ENCODE measurements at regions not wholly inside any gene's neighbourhood (a gene's known extent, or its start where the extent isn't known, plus 50 kb on each side); places are given as distances from the start of the nearest gene placed in this dataset.

DNA sequence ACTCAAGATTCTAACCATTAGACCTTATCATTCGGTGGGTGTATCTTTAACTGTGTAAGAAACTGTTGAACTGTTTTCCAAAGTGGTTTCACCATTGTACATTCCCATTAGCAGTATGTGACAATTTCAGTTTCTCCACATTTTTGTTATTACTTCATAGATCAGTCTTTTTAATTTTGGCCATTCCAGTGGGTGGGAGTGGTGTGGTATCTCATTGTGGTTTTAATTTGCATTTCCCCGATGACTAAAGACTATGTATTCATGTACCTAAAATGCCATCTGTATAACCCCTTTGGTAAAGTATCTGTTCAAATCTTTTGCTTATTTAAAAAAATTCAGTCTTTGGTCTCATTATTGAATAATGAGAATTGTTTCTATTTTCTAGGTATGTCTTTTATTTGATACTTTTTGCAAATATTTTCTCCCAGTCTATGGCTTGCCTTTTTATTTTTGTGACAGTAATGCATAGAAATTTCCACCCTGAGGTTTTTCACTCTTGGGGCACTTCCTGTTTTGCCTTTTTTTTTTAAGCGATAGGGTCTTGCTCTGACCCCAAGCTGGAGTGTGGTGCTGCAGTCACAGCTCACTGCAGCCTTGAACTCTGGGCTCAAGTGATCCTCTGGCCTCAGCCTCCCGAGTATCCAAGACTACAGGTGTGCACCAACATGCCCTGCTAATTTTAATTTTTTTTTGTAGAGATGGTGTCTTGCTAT lies 141.1 kb upstream of the ITGB1 start:
- Histone ChIP-seq H3K4me3 (no peak overlapping the region), H3K36me3 (ENCODE audit: insufficient read depth, low read length) (no peaks in the 10 kb centered on the region), H3K27ac (no peak overlapping the region), H3K9me3 (ENCODE audit: low read depth, low read length) (no peaks in the 10 kb centered on the region), H3K9ac (ENCODE audit: insufficient read length) (no peak overlapping the region)
- TF ChIP-seq EZH2 (IDR thresholded peaks at IDR 0.05), result no peak
- no peak for TF ChIP-seq FOXP2 (optimal IDR thresholded peaks at IDR 0.05; ENCODE audit: control extremely low read depth, extremely low read length, insufficient read depth)
- TF ChIP-seq POLR2AphosphoS5 (IDR thresholded peaks at IDR 0.05; ENCODE audit: borderline replicate concordance, low read depth, low read length), result no peak
- DNase-seq (ENCODE audit: low read depth, low spot score), result no peak

- TF ChIP-seq FOXP2 (optimal IDR thresholded peaks at IDR 0.05; ENCODE audit: control extremely low read depth, extremely low read length, insufficient read depth) (no peak), POLR2AphosphoS5 (IDR thresholded peaks at IDR 0.05; ENCODE audit: borderline replicate concordance, low read depth, low read length) (no peak), EZH2 (IDR thresholded peaks at IDR 0.05) (no peak)
- Histone ChIP-seq H3K9ac (ENCODE audit: insufficient read length) (no peak overlapping the region), H3K9me3 (ENCODE audit: low read depth, low read length) (no peaks in the 10 kb centered on the region), H3K36me3 (ENCODE audit: insufficient read depth, low read length) (no peaks in the 10 kb centered on the region), H3K4me3 (no peak overlapping the region), H3K27ac (no peak overlapping the region)
- no peak for DNase-seq (ENCODE audit: low read depth, low spot score)
Measured at GRCh38 chr10:33095867-33096815, 138.1 kb upstream of the ITGB1 start.

- Histone ChIP-seq H3K4me3 (no peak overlapping the region), H3K9me3 (ENCODE audit: low read depth, low read length) (no peaks in the 10 kb centered on the region), H3K36me3 (ENCODE audit: insufficient read depth, low read length) (no peaks in the 10 kb centered on the region), H3K9ac (ENCODE audit: insufficient read length) (no peak overlapping the region), H3K27ac (no peak overlapping the region)
- TF ChIP-seq FOXP2 (optimal IDR thresholded peaks at IDR 0.05; ENCODE audit: control extremely low read depth, extremely low read length, insufficient read depth) (no peak), POLR2AphosphoS5 (IDR thresholded peaks at IDR 0.05; ENCODE audit: borderline replicate concordance, low read depth, low read length) (no peak)
- no peak for DNase-seq (ENCODE audit: low read depth, low spot score)
Measured at GRCh38 chr10:33094263-33095051, 136.4 kb upstream of the ITGB1 start.

DNA sequence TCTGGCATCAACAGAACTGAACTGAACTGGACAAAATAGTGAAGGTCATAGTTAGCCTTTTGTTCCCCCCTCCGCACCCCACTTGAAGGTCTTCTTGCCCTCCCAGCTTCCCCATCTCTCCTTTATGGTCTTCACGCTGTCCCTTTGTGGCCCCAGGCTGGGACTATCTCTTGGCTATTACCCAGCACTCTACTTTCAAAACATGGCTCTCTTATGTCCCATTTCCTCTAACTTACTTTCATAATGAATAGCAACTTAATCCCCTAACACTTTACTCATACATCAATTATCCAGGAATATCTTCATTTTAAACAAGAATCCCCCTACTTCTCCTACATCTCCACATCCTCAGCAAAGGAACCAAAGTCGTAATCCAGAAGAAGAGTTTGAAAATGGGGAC lies 135.3 kb upstream of the ITGB1 start:
- no peak overlapping the region for H3K4me3 ChIP-seq
- no peaks in the 10 kb centered on the region for H3K9me3 ChIP-seq (ENCODE audit: low read depth, low read length)
- TF ChIP-seq EZH2 (IDR thresholded peaks at IDR 0.05), result no peak
- TF ChIP-seq POLR2AphosphoS5 (IDR thresholded peaks at IDR 0.05; ENCODE audit: borderline replicate concordance, low read depth, low read length), result no peak
- TF ChIP-seq FOXP2 (optimal IDR thresholded peaks at IDR 0.05; ENCODE audit: control extremely low read depth, extremely low read length, insufficient read depth), result no peak
- H3K9ac ChIP-seq (ENCODE audit: insufficient read length), result no peak overlapping the region
- H3K36me3 ChIP-seq (ENCODE audit: insufficient read depth, low read length), result no peaks in the 10 kb centered on the region
- H3K27ac ChIP-seq, result no peak overlapping the region
- DNase-seq (ENCODE audit: low read depth, low spot score), result no peak

DNA sequence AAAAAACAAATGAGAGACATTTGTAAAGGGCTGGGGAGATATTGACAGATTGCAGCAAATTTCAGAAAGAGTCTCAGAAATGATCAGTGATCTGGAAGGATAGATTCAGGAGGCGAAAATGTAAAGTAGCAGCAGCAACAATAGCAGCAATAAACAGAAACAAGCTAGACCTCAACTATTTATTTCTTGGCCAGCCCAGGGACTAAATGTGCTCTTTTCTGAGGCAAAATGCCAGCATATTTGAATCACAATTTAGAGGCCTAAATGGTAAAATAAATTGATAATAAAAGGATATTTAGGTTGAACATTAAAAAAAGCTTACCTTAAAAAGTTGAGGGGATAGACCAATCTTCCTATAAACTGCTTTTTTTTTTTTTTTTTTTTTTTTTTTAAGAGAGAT lies 134.6 kb upstream of the ITGB1 start:
- no peak overlapping the region for H3K4me3 ChIP-seq
- TF ChIP-seq EZH2 (IDR thresholded peaks at IDR 0.05), result no peak
- no peak for TF ChIP-seq POLR2AphosphoS5 (IDR thresholded peaks at IDR 0.05; ENCODE audit: borderline replicate concordance, low read depth, low read length)
- no peak for TF ChIP-seq FOXP2 (optimal IDR thresholded peaks at IDR 0.05; ENCODE audit: control extremely low read depth, extremely low read length, insufficient read depth)
- no peak overlapping the region for H3K9ac ChIP-seq (ENCODE audit: insufficient read length)
- H3K27ac ChIP-seq, result no peak overlapping the region
- H3K9me3 ChIP-seq (ENCODE audit: low read depth, low read length), result no peaks in the 10 kb centered on the region
- no peak for DNase-seq (ENCODE audit: low read depth, low spot score)
- no peaks in the 10 kb centered on the region for H3K36me3 ChIP-seq (ENCODE audit: insufficient read depth, low read length)

- DNase-seq (ENCODE audit: low read depth, low spot score), result no peak
- Histone ChIP-seq H3K4me3 (no peak overlapping the region), H3K9me3 (ENCODE audit: low read depth, low read length) (no peaks in the 10 kb centered on the region)
Measured at GRCh38 chr10:33091201-33091600, 133.2 kb upstream of the ITGB1 start.

GRCh38 chr10:33088990-33089389 lies 131.0 kb upstream of the ITGB1 start:
- no peak for DNase-seq (ENCODE audit: low read depth, low spot score)
- no peak for TF ChIP-seq POLR2AphosphoS5 (IDR thresholded peaks at IDR 0.05; ENCODE audit: borderline replicate concordance, low read depth, low read length)
- no peak for TF ChIP-seq FOXP2 (optimal IDR thresholded peaks at IDR 0.05; ENCODE audit: control extremely low read depth, extremely low read length, insufficient read depth)
- TF ChIP-seq EZH2 (IDR thresholded peaks at IDR 0.05), result no peak
- Histone ChIP-seq H3K36me3 (ENCODE audit: insufficient read depth, low read length) (no peaks in the 10 kb centered on the region), H3K4me3 (no peak overlapping the region), H3K9me3 (ENCODE audit: low read depth, low read length) (no peaks in the 10 kb centered on the region), H3K9ac (ENCODE audit: insufficient read length) (no peak overlapping the region), H3K27ac (no peak overlapping the region)

More at GRCh38 chr10:33091201-33091600, 133.2 kb upstream of the ITGB1 start:
- Histone ChIP-seq H3K36me3 (ENCODE audit: insufficient read depth, low read length) (no peaks in the 10 kb centered on the region), H3K27ac (no peak overlapping the region), H3K9ac (ENCODE audit: insufficient read length) (no peak overlapping the region)
- TF ChIP-seq FOXP2 (optimal IDR thresholded peaks at IDR 0.05; ENCODE audit: control extremely low read depth, extremely low read length, insufficient read depth) (no peak), EZH2 (IDR thresholded peaks at IDR 0.05) (no peak), POLR2AphosphoS5 (IDR thresholded peaks at IDR 0.05; ENCODE audit: borderline replicate concordance, low read depth, low read length) (no peak)

GRCh38 chr10:33087922-33088321 lies 129.9 kb upstream of the ITGB1 start:
- Histone ChIP-seq H3K4me3 (no peak overlapping the region), H3K9ac (ENCODE audit: insufficient read length) (no peak overlapping the region), H3K9me3 (ENCODE audit: low read depth, low read length) (no peaks in the 10 kb centered on the region), H3K36me3 (ENCODE audit: insufficient read depth, low read length) (no peaks in the 10 kb centered on the region), H3K27ac (no peak overlapping the region)
- no peak for DNase-seq (ENCODE audit: low read depth, low spot score)
- TF ChIP-seq POLR2AphosphoS5 (IDR thresholded peaks at IDR 0.05; ENCODE audit: borderline replicate concordance, low read depth, low read length), result no peak
- no peak for TF ChIP-seq EZH2 (IDR thresholded peaks at IDR 0.05)
- TF ChIP-seq FOXP2 (optimal IDR thresholded peaks at IDR 0.05; ENCODE audit: control extremely low read depth, extremely low read length, insufficient read depth), result no peak

All from SK-N-MC (cell line).